DND-41 (cell line): ENCODE measurements at regions not wholly inside any gene's neighbourhood (a gene's known extent, or its start where the extent isn't known, plus 50 kb on each side); places are given as distances from the start of the nearest gene placed in this dataset.

Experiments used
- CTCF ChIP-seq: IDR thresholded peaks from 2 replicates; pipeline ENCODE4 v1.5.1; 2012; ENCODE audit warnings: borderline replicate concordance, low read length, moderate library complexity, mild to moderate bottlenecking; ENCODE audit not compliant: poor library complexity, severe bottlenecking; ENCODE audit errors: extremely low read depth
- EZH2 ChIP-seq: IDR thresholded peaks from 3 replicates; pipeline ENCODE4 v1.6.1; 2012; ENCODE audit warnings: borderline replicate concordance, low read depth, mild to moderate bottlenecking, moderate library complexity, low read length, inconsistent platforms; ENCODE audit not compliant: severe bottlenecking

GRCh38 chr3:28980131-28980530, 300.7 kb upstream of the RBMS3 start:
- TF ChIP-seq CTCF = no peak
- TF ChIP-seq EZH2 = no peak
